PC-3 (cell line): ENCODE measurements at regions not wholly inside any gene's neighbourhood (a gene's known extent, or its start where the extent isn't known, plus 50 kb on each side); places are given as distances from the start of the nearest gene placed in this dataset.

ENCODE experiments used
- ATAC-seq: fragments of 200-7000 bp; cut with Tn5 transposase; 2 replicates; pipeline ENCODE4 v1.9.1; 2020; ENCODE audit warnings: mild to moderate bottlenecking, moderate library complexity
- BruUV-seq: library from RNA; stranded (reverse); fragments of 400-500 nt; replicated peaks from 2 replicates; lab custom pipeline; 2021; lab: Mats Ljungman, UMichigan
- CTCF ChIA-PET: fragments of 300-600 bp; sonication (Branson Sonifier 250); formaldehyde crosslinking; loops from one replicate; lab custom pipeline; 2022; ENCODE audit warnings: antibody characterized with exemption; lab: Charles Lee
- POLR2A ChIA-PET: fragments of 300-600 bp; sonication (Branson Sonifier 250); formaldehyde crosslinking; loops from one replicate; lab custom pipeline; 2022; ENCODE audit warnings: antibody characterized with exemption; ENCODE audit not compliant: unreplicated experiment; lab: Charles Lee
- DNase-seq: peaks from one replicate; pipeline ENCODE4 v3.0.0-alpha.2; 2015
- H2AFZ ChIP-seq: fragments of 300-600 bp; sonication (generic); 2 replicates; pipeline ENCODE4 v1.6.0; 2016; ENCODE audit warnings: antibody characterized with exemption, low read length
- H3F3A ChIP-seq: fragments of 300-600 bp; sonication (generic); one replicate; pipeline ENCODE4 v1.6.0; 2017; ENCODE audit warnings: antibody characterized with exemption, low read length, control low read depth, mild to moderate bottlenecking; ENCODE audit not compliant: unreplicated experiment
- H3K27ac ChIP-seq: fragments of 300-600 bp; sonication (generic); 2 replicates; pipeline ENCODE4 v1.5.1; 2016; ENCODE audit warnings: mild to moderate bottlenecking, low read length
- H3K27me3 ChIP-seq: fragments of 300-600 bp; sonication (generic); 2 replicates; pipeline ENCODE4 v1.6.1; 2016; ENCODE audit warnings: low read length, mixed read lengths
- H3K36me3 ChIP-seq: fragments of 300-600 bp; sonication (generic); 2 replicates; pipeline ENCODE4 v1.6.1; 2016; ENCODE audit warnings: low read depth, mixed run types, low read length, mixed read lengths
- H3K4me1 ChIP-seq: fragments of 300-600 bp; sonication (generic); 2 replicates; pipeline ENCODE4 v1.5.1; 2016; ENCODE audit warnings: low read length; ENCODE audit not compliant: insufficient read depth
- H3K4me2 ChIP-seq: fragments of 300-600 bp; sonication (generic); 2 replicates; pipeline ENCODE4 v1.6.0; 2016; ENCODE audit warnings: low read length
- H3K4me3 ChIP-seq: fragments of 300-600 bp; sonication (generic); 2 replicates; pipeline ENCODE4 v1.5.1; 2016; ENCODE audit warnings: mild to moderate bottlenecking, low read length, mixed read lengths
- H3K79me2 ChIP-seq: fragments of 300-600 bp; sonication (generic); 2 replicates; pipeline ENCODE4 v1.6.1; 2017; ENCODE audit warnings: low read length, mixed read lengths
- H3K9ac ChIP-seq: fragments of 300-600 bp; sonication (generic); 2 replicates; pipeline ENCODE4 v1.6.0; 2016; ENCODE audit warnings: mild to moderate bottlenecking, low read length
- H3K9me2 ChIP-seq: fragments of 300-600 bp; sonication (generic); replicated peaks from 2 replicates; pipeline ENCODE4 v1.6.1; 2016; ENCODE audit warnings: mixed run types, low read length, mixed read lengths
- H3K9me3 ChIP-seq: fragments of 300-600 bp; sonication (generic); 2 replicates; pipeline ENCODE4 v1.6.1; 2016; ENCODE audit warnings: low read length, mixed read lengths
- H4K20me1 ChIP-seq: fragments of 300-600 bp; sonication (generic); 2 replicates; pipeline ENCODE4 v1.6.1; 2016; ENCODE audit warnings: low read length, mixed read lengths
- CTCF ChIP-seq: fragments of 300-600 bp; sonication (generic); conservative IDR thresholded peaks from 2 replicates; pipeline ENCODE4 v1.5.1; 2017; ENCODE audit warnings: antibody characterized with exemption, low read depth, mild to moderate bottlenecking, low read length
- EZH2 ChIP-seq: fragments of 300-600 bp; sonication (generic); IDR thresholded peaks from one replicate; pipeline ENCODE4 v1.6.1; 2017; ENCODE audit warnings: antibody characterized with exemption, mild to moderate bottlenecking, low read length; ENCODE audit not compliant: unreplicated experiment
- EZH2phosphoT487 ChIP-seq: fragments of 300-600 bp; sonication (generic); IDR thresholded peaks from 2 replicates; pipeline ENCODE4 v1.6.1; 2018; ENCODE audit warnings: mild to moderate bottlenecking, antibody characterized with exemption, low read length, borderline replicate concordance
- intact Hi-C: fragments of 100-400 bp; cut with micrococcal nuclease; formaldehyde crosslinking; loops from 2 replicates; pipeline ENCODE4 v1.9.0; 2023

- H3K9me3 ChIP-seq, result peaks cover 17% of the 10 kb centered on the region
- H3K79me2 ChIP-seq, result no peaks in the 10 kb centered on the region
- no peaks in the 10 kb centered on the region for H3K27me3 ChIP-seq
- H3K36me3 ChIP-seq, result peaks cover 6% of the 10 kb centered on the region; the same call in 1 of the 2 replicates
- H4K20me1 ChIP-seq, result no peaks in the 10 kb centered on the region
- ATAC-seq, result no peak
- H3K4me1 ChIP-seq, result peaks cover 17% of the 10 kb centered on the region
- ChIA-PET POLR2A (no interaction called here), CTCF (no interaction called here)
- H3K9ac ChIP-seq, result no peak overlapping the region
- H2AFZ ChIP-seq, result no peak overlapping the region
- no peak for TF ChIP-seq EZH2
- TF ChIP-seq CTCF, result no peak
- TF ChIP-seq EZH2phosphoT487, result no peak
- DNase-seq, result no peak
- no peaks in the 10 kb centered on the region for H3F3A ChIP-seq
- no peaks in the 10 kb centered on the region for H3K9me2 ChIP-seq
- no peak overlapping the region for H3K4me3 ChIP-seq
- intact Hi-C loops, result no loop called here
- H3K27ac ChIP-seq, result no peak overlapping the region
- H3K4me2 ChIP-seq, result no peak overlapping the region
- no TSS peak for BruUV-seq
These were observed 133.2 kb upstream of the DAZL start for GRCh38 chr3:16738451-16738850.

GRCh38 chr3:16739541-16740105 lies 134.4 kb upstream of the DAZL start:
- H4K20me1 ChIP-seq, result no peaks in the 10 kb centered on the region
- H3K36me3 ChIP-seq, result peaks cover 6% of the 10 kb centered on the region; the same call in 1 of the 2 replicates
- H3K27me3 ChIP-seq, result no peaks in the 10 kb centered on the region
- peaks cover 17% of the 10 kb centered on the region for H3K4me1 ChIP-seq
- no peak overlapping the region for H3K4me2 ChIP-seq
- ChIA-PET POLR2A (no interaction called here), CTCF (no interaction called here)
- no peak overlapping the region for H3K27ac ChIP-seq
- H3F3A ChIP-seq, result no peaks in the 10 kb centered on the region
- BruUV-seq, result no TSS peak
- H3K9ac ChIP-seq, result no peak overlapping the region
- peaks cover 17% of the 10 kb centered on the region for H3K9me3 ChIP-seq
- H2AFZ ChIP-seq, result no peak overlapping the region
- no peak for ATAC-seq
- H3K79me2 ChIP-seq, result no peaks in the 10 kb centered on the region
- no peaks in the 10 kb centered on the region for H3K9me2 ChIP-seq
- intact Hi-C loops, result no loop called here
- no peak overlapping the region for H3K4me3 ChIP-seq
- peak; percentile 22 for DNase-seq
- TF ChIP-seq EZH2 (no peak), EZH2phosphoT487 (no peak), CTCF (no peak)

DNA sequence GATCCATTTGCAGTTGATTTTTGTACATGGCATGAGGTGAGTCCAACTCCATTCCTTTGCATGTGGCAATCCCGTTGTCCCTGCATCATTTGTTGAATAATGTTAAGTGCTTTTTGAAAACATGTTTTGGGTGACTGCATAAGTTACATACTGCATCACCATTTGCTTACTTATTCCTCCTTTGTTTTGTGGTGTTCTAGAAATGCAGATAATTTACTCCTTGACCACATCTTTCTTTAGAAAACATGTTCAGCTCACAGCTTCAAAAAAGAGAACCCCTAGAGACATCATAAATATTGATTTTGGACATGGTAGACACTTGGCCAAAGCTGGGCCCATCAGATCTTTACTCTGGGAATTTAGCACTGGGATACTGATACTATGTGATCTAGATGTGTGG lies 135.3 kb upstream of the DAZL start:
- H3F3A ChIP-seq, result no peaks in the 10 kb centered on the region
- H3K27me3 ChIP-seq, result no peaks in the 10 kb centered on the region
- TF ChIP-seq CTCF, result no peak
- TF ChIP-seq EZH2phosphoT487, result no peak
- TF ChIP-seq EZH2, result no peak
- no peak for ATAC-seq
- intact Hi-C loops, result no loop called here
- CTCF ChIA-PET, result no interaction called here
- POLR2A ChIA-PET, result no interaction called here
- no peaks in the 10 kb centered on the region for H3K9me2 ChIP-seq
- no peak for DNase-seq
- H3K36me3 ChIP-seq, result peaks cover 6% of the 10 kb centered on the region; the same call in 1 of the 2 replicates
- H4K20me1 ChIP-seq, result no peaks in the 10 kb centered on the region
- peaks cover 17% of the 10 kb centered on the region for H3K4me1 ChIP-seq
- H3K9ac ChIP-seq, result no peak overlapping the region
- H3K4me3 ChIP-seq, result no peak overlapping the region
- peaks cover 17% of the 10 kb centered on the region for H3K9me3 ChIP-seq
- 0 out of 2 replicates have a peak overlapping the region, but pooled peaks have one; percentile 54 for H3K27ac ChIP-seq
- H3K4me2 ChIP-seq, result no peak overlapping the region
- no peaks in the 10 kb centered on the region for H3K79me2 ChIP-seq
- H2AFZ ChIP-seq, result no peak overlapping the region
- no TSS peak for BruUV-seq
